Heart left ventricle (tissue), 13 donors: ENCODE measurements at regions not wholly inside any gene's neighbourhood (a gene's known extent, or its start where the extent isn't known, plus 50 kb on each side); places are given as distances from the start of the nearest gene placed in this dataset.

Source experiments
- CTCF ChIP-seq, 12 donors: fragments of 200-600 bp; sonication (generic) in 4 of 12; IDR thresholded peaks; one replicate each; pipeline versions ENCODE4 v1.5.0 to v1.8.0; 2018 to 2022; ENCODE audit warnings: antibody characterized with exemption in 12 of 12, mild to moderate bottlenecking in 5 of 12
- POLR2A ChIP-seq, 2 donors: fragments of 450-650 bp; IDR thresholded peaks; one replicate each; pipeline ENCODE4 v1.6.1; 2017; ENCODE audit warnings: antibody characterized with exemption in 2 of 2, mild to moderate bottlenecking in 2 of 2, moderate library complexity in 2 of 2
- donor health status: ischemic (EF 13 %, LVEDD 7.1; RV severe dilation, severe dysfunction).
- donor health status: DM: no; HTN: yes; CAD: no.
- donor health status: DM: no; HTN: no; CAD: no.
- donor health status: ischemic (EF 25% LVEDD 6.9; RV normal size, moderate dysfunction).
- donor health status: ischemic (EF 25% LVEDD 5.7; RV mildly dilated, moderate dysfunction).
- donor health status: ischemic (EF 35%, LVEDD 5.7; RV mildly dilated, moderate dysfunction).
- donor health status: nonischemic (EF 11% LVEDD 7.7; RV severe dilation, severe dysfunction).
- donor health status: DM: yes; HTN: yes; CAD: no.
- donor health status: PGD.
- donor health status: ischemic (EF 29% LVEDD 5.4; RV normal size, mild dysfunction).
- donor health status: nonischemic (EF 23%, LVEDD 6.1; RV moderate dilation, normal function).

- TF ChIP-seq CTCF (IDR thresholded peaks at IDR 0.05) (no peak), POLR2A (IDR thresholded peaks at IDR 0.05) (no peak)
Observed at GRCh38 chr18:76265497-76266235, 229.4 kb downstream of the ZNF516 start.
